Adipose tissue (tissue), 3 donors: ENCODE measurements at regions not wholly inside any gene's neighbourhood (a gene's known extent, or its start where the extent isn't known, plus 50 kb on each side); places are given as distances from the start of the nearest gene placed in this dataset.
"Not testable (repeated sequence)": the region's sequence is repeated elsewhere in the genome, so short reads cannot be mapped to it uniquely, and the experiment has no call there.

Source experiments
- H3K27ac ChIP-seq: one replicate; pipeline ENCODE4 v1.5.1; 2013; ENCODE audit warnings: low read depth, low read length
- WGBS, 3 donors: extraction: QIAGEN DNeasy Blood & Tissue Kit; methylation state at CpG; one replicate each; pipeline ENCODE4 v1.1.7; 2013; 5-methylcytosine and 5-hydroxymethylcytosine counted together
- donor health status: healthy with polysubstance abuse.
- donor health status: Bipolar disorder and iron deficiency.
- donor health status: healthy.

- no peak overlapping the region for H3K27ac ChIP-seq
- WGBS, 3 donors: 92 to 96% (median 93%) methylated on average over 9 of the region's 9 CpGs
Measured at GRCh38 chr11:11220786-11221185, 132.3 kb downstream of the CSNK2A3 start.

- H3K27ac ChIP-seq: no peak overlapping the region
- WGBS, 3 donors: 53 to 70% (median 66%) methylated on average over 3 of the region's 3 CpGs
Measured at GRCh38 chr11:11218629-11218986, 134.4 kb downstream of the CSNK2A3 start.

GRCh38 chr11:11217929-11218628 lies 135.0 kb downstream of the CSNK2A3 start:
- WGBS, 3 donors: 63 to 91% (median 87%) methylated on average over 5 of the region's 5 CpGs

DNA sequence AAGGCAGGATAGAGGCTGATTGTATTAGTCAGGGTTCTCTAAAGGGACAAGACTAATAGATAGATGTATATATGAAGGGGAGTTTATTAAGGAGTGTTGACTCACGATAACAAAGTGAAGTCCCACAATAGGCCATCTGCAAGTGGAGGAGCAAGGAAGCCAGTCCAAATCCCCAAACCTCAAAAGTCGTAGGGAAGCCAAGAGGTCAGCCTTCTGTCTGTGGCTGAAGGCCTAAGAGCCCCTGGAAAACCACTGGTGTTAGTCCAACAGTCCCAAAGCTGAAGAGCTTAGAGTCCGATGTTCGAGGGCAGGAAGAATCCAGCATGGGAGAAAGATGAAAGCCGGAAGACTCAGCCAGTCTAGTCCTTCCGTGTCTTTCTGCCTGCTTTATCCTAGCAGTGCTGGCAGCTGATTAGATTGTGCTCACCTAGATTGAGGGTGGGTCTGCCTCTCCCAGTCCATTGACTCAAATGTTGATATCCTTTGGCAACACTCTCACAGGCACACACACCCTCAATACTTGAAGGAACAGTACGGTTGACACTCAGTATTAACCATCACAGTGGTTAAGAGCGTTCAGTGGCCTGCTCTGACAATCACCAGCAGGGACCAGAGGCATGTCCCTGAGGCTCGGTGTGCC lies 135.6 kb downstream of the CSNK2A3 start:
- H3K27ac ChIP-seq: no peak overlapping the region
- 73 to 91% (median 85%) methylated on average over 9 of the region's 9 CpGs for WGBS, 3 donors

More at GRCh38 chr11:11217929-11218628, 135.0 kb downstream of the CSNK2A3 start:
- no peak overlapping the region for H3K27ac ChIP-seq

- 64 to 87% (median 85%) methylated on average over 3 of the region's 3 CpGs for WGBS, 3 donors
Measured at GRCh38 chr11:11215944-11216343, 137.1 kb downstream of the CSNK2A3 start.

GRCh38 chr11:11215058-11215815 lies 137.8 kb downstream of the CSNK2A3 start:
- H3K27ac ChIP-seq: no peak overlapping the region
- 71 to 84% (median 76%) methylated on average over 5 of the region's 5 CpGs for WGBS, 3 donors

More at GRCh38 chr11:11215944-11216343, 137.1 kb downstream of the CSNK2A3 start:
- H3K27ac ChIP-seq: no peak overlapping the region

GRCh38 chr11:11213117-11213516 lies 139.9 kb downstream of the CSNK2A3 start:
- no peak overlapping the region for H3K27ac ChIP-seq
- WGBS, 3 donors: 77 to 83% (median 81%) methylated on average over 4 of the region's 4 CpGs

DNA sequence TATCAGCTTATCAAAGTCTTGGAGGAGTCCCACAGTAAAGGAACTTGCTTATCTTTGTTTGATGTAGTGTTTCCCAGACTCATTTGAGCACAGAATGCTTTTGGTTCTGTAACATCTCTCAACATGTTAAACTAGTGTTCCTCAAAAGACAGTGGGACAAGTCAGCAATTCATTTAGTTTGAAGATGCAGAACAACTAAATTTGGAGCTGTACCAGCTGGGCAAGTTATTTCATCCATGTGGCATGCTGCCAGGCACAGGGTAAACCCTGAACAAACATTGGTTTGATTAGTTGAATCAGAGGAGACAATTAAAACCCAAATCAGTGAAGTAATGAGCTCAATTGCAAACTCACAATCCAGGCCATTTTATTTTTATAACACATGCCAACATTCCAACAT lies 141.2 kb downstream of the CSNK2A3 start:
- H3K27ac ChIP-seq: no peak overlapping the region

GRCh38 chr11:11211186-11211585 lies 141.9 kb downstream of the CSNK2A3 start:
- WGBS, 3 donors: 58 to 72% (median 71%) methylated on average over 7 of the region's 7 CpGs
- H3K27ac ChIP-seq: no peak overlapping the region

DNA sequence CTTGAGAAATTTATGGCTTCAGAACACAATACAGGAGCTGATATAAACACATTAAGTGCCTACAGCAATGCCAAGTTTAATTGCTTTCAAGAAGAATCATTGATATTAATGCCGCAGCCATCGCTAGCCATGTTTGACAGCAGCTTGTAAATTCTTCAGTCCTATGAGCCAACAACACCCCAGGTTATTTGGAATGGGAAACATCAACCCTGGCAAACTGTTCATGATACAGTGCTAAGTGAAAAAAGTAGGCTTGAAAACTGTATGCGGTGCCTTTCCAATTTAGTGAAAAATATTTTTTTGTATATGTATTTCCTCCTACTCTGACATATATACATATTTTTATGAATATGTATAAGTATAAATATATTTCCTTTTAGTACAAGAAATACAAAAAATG lies 142.6 kb downstream of the CSNK2A3 start:
- 64 to 95% (median 90%) methylated on average over 3 of the region's 3 CpGs for WGBS, 3 donors

DNA sequence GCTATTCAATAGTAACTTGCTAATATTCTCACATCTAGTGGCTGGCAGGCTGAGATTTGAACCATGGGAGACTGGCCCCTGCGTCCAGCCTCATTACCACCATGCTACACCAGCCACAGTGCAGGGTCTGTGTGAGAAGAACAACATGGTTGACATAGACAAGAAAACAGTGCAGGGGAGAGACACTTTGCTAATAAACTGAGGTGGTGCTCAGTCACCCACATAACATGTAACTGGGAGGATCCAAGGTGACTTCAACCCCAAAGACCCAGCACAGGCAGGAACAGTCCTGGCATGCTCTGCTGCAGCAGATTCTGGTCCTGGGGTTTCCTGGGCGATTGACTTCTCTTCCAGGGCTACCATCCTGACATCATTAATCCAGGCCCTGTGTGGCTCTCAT lies 143.1 kb downstream of the CSNK2A3 start:
- 89 to 96% (median 96%) methylated on average over 2 of the region's 2 CpGs for WGBS, 3 donors
- no peak overlapping the region for H3K27ac ChIP-seq

More for the DNA sequence above, 142.6 kb downstream of the CSNK2A3 start:
- no peak overlapping the region for H3K27ac ChIP-seq

DNA sequence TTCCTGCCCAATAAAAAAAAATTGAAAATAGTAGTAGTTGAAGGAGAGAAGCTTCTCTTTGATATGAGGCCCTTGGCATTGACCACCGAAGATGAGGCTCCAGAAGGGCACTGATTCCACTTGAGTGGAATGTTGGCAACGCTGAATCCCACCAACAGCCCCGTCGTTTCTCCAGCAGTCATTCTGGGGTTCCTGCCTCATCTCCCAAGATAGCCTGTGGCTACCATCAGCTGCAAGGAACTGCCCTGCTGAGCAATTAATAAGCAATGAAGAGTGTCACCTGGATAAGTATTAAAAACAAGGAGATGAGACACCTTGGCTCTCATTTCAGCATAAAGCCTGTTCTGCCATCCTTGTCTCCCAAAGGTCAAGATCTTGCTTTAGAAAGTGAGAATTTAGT lies 144.1 kb downstream of the CSNK2A3 start:
- no peak overlapping the region for H3K27ac ChIP-seq
- WGBS, 3 donors: 81 to 94% (median 93%) methylated on average over 4 of the region's 4 CpGs

DNA sequence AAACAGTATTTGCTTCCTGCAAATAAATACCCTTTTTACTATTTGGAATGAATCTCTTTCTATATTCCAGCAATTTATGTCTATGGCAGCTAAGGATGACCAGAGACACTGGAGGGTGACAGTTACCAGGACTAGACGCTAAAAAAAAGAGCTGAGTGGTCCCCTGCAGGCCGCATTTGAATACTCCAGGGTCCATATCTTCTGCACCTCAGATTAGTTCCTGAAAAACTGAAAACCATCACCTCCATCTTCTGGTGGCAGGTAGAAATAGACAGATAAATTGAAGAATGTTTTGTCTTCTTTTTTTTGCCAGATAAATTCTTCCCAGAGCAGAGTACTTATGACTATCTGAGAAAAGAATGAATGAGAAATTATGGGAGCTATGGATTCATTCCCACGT lies 145.6 kb downstream of the CSNK2A3 start:
- no peak overlapping the region for H3K27ac ChIP-seq
- 83 to 91% (median 83%) methylated on average over 3 of the region's 3 CpGs for WGBS, 3 donors

- WGBS, 3 donors: 77 to 81% (median 79%) methylated on average over 7 of the region's 7 CpGs
- no peak overlapping the region for H3K27ac ChIP-seq
Measured at GRCh38 chr11:11206484-11206883, 146.6 kb downstream of the CSNK2A3 start.

DNA sequence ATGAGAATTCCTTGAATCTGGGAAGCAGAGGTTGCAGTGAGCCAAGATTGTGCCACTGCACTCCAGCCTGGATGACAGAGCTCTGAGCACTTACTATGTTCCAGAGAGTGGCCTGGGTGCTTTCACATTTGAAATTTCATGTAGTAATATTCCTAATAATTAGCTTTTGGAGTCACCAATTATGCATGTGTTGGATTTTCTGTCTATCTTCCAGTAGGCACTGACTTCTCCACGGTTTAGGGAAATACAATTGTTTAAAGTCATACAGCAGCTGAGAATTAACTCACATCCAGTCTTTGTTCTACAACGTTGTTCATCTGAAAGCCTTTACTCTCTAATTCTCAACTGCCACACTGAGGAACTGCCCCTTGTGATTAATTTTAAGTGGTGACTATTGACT lies 150.2 kb downstream of the CSNK2A3 start:
- WGBS, 3 donors: 75 to 86% (median 82%) methylated on average over 2 of the region's 2 CpGs

GRCh38 chr11:11201302-11201701 lies 151.7 kb downstream of the CSNK2A3 start:
- not testable (repeated sequence) for H3K27ac ChIP-seq
- 63 to 72% (median 65%) methylated on average over 4 of the region's 4 CpGs for WGBS, 3 donors

More for the DNA sequence above, 150.2 kb downstream of the CSNK2A3 start:
- H3K27ac ChIP-seq: no peak overlapping the region

DNA sequence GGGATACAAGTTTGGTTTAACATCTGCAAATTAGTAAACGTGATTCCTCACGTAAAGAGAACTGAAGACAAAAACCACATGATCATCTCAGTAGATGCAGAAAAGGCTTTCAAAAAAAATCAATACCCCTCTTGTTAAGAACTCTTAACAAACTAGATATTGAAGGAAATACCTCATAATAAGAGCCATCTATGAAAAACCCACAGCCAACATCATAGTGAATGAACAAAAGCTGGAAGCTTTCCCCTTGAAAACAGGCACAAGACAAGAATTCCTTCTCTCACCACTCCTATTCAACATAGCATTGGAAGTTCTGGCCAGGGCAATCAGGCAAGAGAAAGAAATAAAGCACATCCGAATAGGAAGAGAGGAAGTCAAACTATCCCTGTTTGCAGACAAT lies 160.5 kb downstream of the CSNK2A3 start:
- no peak overlapping the region for H3K27ac ChIP-seq
- 68 to 93% (median 89%) methylated on average over 3 of the region's 3 CpGs for WGBS, 3 donors

GRCh38 chr11:11189506-11189905 lies 163.5 kb downstream of the CSNK2A3 start:
- WGBS, 3 donors: 56 to 78% (median 62%) methylated on average over 3 of the region's 3 CpGs
- no peak overlapping the region for H3K27ac ChIP-seq

GRCh38 chr11:11186249-11186648 lies 166.8 kb downstream of the CSNK2A3 start:
- 76 to 89% (median 87%) methylated on average over 5 of the region's 5 CpGs for whole genome bisulfite sequencing, 3 donors
- no peak overlapping the region for H3K27ac ChIP-seq
